HG03045 (cell line): ENCODE measurements at regions not wholly inside any gene's neighbourhood (a gene's known extent, or its start where the extent isn't known, plus 50 kb on each side); places are given as distances from the start of the nearest gene placed in this dataset.
"Not testable (repeated sequence)": the region's sequence is repeated elsewhere in the genome, so short reads cannot be mapped to it uniquely, and the experiment has no call there.

Source experiments
- ATAC-seq: cut with Tn5 transposase; IDR thresholded peaks from one replicate; pipeline ENCODE4 v1.9.1; 2021; ENCODE audit warnings: mild to moderate bottlenecking, moderate library complexity; ENCODE audit not compliant: unreplicated experiment

- ATAC-seq: no peak
Measured at GRCh38 chr18:39340418-39340817, 1774.8 kb upstream of the CELF4 start.

- ATAC-seq: no peak
Measured at GRCh38 chr18:39329496-39330275, 1764.1 kb upstream of the CELF4 start.

DNA sequence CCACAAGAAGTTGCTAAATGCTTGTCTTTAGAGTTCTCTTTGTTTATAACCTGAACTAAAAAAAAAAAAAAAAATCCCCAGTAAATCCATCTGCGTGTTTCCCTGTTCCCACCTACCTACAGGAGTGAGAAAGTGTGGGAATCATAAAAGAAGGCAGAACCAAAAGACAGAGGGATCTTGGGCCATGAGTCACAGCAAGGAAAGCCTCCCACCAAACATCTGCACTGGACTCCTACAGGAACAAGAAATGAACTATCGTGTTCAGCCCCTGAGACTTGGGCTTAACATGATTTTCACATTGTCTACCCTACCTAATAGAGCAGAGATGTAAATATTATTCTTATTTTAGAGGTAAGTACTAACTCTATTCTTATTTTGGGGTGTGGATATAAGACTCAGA, 1761.2 kb upstream of the CELF4 start:
- no peak for ATAC-seq

DNA sequence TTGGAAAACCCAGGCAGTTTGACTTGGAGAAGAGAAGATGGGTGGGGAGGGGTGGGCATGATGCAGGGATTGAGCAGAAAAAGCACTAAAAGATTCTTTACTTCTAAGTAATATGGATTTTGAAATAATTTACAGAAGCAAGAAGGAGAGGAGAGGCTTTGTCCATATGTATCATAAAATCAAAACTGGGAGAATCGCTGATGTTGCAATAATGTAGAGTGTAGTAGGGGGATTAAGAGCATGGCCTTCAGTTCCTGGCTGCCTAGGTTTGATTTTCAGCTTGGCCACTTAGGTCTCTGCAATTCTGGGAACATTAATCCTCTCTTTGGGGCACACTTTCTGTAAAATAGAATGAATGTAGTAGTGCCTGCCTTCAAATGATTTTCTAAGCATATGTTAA, 1760.4 kb upstream of the CELF4 start:
- ATAC-seq: no peak

GRCh38 chr18:39319141-39319540, 1753.5 kb upstream of the CELF4 start:
- ATAC-seq: no peak

DNA sequence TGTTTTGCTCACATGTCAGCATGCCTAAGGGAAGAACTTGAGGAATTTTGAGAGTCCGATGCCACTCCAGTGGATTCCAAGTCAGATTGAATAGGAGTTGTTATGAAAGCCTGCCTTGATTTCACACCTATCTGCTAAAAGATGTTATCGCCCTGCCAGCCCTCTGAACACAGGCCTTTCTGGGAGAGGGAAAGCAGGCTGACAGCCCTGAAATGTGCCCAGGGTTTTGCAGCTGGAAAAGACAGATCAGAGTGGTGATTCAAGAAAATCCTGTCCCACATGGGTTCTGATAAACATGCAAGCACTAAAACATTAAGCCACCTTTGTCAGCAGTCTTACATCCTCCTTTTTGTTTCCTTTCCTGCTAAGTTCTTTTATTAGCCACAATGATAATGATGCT, 1752.9 kb upstream of the CELF4 start:
- no peak for ATAC-seq

DNA sequence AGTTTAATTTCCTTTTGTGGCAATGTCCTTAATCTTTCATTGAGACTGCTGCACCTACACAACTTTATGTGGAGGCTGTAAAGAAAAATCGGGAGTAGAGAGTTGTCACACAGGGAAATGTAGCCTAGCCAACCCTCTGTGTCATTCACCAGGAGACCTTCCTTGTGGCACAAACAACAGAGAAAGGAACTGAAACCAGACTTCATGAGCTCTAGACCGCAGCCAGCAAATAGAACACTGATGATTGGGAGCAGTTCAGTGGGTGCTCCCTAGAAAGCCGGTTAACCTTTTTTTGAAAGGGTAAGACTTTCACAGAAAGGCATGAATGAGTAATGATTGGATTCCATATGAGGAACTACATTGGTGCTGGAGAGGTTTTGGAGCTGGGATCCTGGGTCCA, 1752.4 kb upstream of the CELF4 start:
- no peak for ATAC-seq

GRCh38 chr18:39314595-39314994, 1749.0 kb upstream of the CELF4 start:
- ATAC-seq: no peak

DNA sequence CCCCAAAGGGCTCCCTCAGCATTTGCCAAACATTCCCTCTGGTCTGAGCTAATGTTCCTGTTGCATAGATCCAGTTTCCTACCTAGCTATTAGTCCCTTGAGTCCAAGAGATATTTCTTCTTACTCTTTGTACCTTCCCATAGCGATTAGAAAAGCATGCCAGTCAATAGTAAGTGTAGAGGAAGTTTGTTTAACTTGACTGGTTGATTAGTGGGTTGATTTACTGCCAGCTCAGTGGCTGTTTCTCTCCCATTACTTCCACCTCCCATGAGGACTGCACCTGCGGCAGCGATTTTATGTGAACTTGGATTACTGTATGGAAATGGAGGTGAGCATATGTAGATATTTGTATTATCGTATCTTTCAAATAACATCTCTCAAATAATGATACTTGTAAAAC, 1748.4 kb upstream of the CELF4 start:
- no peak for ATAC-seq

GRCh38 chr18:39311111-39311712, 1745.6 kb upstream of the CELF4 start:
- ATAC-seq: no peak

- ATAC-seq: not testable (repeated sequence)
Measured at GRCh38 chr18:39308931-39309521, 1743.4 kb upstream of the CELF4 start.

DNA sequence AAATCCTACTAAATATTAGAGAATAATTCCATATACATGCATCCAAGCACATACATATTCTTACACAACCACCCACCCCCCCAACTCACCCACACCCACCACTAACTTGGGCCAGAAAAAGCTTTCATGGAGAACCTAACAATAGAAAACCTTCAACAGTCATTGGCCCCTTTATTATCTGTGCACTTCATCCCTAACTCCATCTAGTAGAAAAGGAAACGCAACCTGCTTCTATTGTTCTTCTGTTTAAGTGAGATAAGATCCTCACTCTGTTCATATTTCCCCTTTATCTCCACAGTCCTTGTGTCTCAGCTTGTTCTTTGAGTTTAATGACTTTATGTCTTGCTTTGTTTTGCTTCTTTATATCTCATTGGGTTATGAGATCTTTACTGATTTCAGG, 1740.2 kb upstream of the CELF4 start:
- no peak for ATAC-seq

DNA sequence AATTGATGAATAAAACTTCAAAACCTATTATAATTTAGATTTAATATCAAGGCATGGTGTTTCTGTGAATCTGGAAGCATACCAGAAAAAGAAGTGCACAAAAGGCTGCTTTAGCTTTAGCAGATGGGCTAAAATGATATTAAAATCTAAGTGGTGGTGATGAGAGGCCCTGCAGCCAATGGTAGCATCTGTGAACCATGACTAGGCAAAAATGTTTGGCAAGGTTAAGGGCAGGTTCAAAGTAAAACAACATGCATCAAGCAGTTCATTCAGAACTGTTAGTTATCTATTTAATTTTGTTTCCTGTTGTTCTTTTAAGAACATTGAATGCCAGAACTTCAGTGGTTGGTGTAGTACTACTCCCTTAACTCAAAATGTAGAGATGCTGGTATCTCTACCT, 1736.9 kb upstream of the CELF4 start:
- ATAC-seq: no peak

- ATAC-seq: no peak
Measured at GRCh38 chr18:39299152-39299551, 1733.6 kb upstream of the CELF4 start.

DNA sequence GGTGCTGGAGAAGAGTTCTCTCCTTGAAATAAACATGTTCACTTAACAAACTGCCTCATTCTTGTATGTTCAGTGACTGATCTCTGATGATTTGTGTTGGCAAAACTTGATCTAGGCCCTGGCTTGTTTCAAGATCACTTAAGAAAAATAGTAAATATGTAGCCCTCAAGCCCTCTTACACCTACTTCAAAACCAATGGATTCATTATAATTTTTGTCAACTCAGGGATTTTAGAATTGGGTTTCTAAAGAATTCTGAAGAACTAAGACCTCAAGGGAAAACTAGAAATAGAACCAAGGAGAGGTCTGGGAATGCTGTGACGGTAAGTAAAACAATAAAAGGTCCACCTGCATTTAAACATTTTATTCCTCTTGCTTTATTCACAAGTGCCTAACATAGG, 1731.6 kb upstream of the CELF4 start:
- no peak for ATAC-seq

DNA sequence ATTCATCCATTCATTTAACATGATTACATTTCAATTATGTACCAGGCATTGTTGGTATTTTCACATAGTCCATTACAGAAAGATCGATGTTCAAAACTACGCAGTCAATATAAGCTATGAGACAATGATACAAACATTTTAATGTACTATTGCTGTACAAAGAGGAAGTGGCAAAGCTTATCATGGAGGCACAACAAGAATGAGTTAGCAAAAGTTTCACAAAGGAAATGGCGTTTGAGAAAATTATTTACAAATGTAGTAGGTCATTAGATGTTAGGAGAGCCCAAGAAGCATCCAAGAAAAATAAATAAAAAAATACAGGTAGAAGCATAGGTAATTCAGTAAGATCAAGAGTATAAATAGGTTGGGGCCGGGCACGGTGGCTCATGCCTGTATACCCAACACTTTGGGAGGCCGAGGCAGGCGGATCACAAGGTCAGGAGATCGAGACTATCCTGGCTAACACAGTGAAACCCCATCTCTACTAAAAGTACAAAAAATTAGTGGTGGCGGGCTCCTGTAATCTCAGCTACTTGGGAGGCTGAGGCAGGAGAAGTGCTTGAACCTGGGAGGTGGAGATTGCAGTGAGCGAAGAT, 1730.8 kb upstream of the CELF4 start:
- ATAC-seq: no peak

DNA sequence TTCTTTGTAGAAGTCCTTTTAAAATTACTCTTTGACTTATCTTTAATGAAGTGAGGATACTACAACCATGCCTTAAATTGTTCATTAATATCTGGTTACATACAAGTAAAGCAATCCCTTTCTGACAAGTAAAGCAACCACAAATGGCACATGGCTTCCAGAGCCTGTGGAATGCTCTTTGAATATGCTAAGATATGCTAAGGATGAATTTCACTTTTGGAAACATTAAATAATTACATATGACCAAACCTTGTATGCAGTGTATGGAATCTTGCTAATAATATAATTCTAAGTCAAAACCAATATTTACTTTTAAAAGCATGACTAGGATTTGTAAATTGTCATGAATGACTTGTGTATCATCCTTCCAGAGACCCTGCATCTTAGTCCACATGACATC, 1711.2 kb upstream of the CELF4 start:
- ATAC-seq: no peak

GRCh38 chr18:39274535-39274934, 1708.9 kb upstream of the CELF4 start:
- no peak for ATAC-seq

GRCh38 chr18:39272230-39272629, 1706.6 kb upstream of the CELF4 start:
- ATAC-seq: no peak

GRCh38 chr18:39271654-39272053, 1706.1 kb upstream of the CELF4 start:
- ATAC-seq: no peak

- no peak for ATAC-seq
Measured at GRCh38 chr18:39260565-39260964, 1695.0 kb upstream of the CELF4 start.

DNA sequence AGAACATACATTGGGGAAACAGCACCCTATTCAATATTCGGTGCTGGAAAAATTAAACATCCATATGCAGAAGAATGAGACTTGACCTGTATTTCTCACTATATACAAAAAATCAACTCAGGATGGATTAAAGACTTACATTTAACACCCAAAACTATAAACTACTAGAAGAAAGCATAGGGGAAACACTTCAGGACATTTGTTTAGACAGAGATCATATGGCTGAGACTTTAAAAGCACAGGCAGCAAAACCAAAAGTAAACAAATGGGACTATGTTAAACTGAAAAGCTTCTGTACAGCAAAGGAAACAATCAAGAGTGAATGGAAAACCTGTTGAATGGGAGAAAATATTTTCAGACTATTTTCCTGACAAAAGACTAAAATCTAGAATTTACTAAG, 1694.1 kb upstream of the CELF4 start:
- no peak for ATAC-seq
